ENCODE measurements at regions not wholly inside any gene's neighbourhood (a gene's known extent, or its start where the extent isn't known, plus 50 kb on each side); places are given as distances from the start of the nearest gene placed in this dataset.

DNA sequence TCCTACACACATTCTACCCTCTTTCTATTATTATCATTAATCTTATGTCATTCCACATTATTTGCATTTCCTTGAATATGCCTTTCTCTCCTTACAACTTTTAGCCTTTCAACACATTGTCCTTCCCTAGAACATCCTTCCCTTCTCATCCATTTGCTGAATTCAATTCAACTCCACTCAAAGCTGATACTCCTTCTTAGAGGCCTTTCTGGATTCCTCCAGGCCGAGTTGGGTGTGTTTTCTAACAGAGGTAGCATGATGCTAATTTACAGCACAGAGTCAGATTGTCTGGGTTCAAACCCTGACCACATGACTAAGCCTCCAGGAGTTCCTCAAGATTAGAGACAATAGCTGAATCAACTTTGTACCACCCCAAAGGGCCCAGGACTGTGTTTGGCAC, 63.4 kb upstream of the IL12A start:
- peak in 2 of 8 experiments; percentile 50 to 51 for ATAC-seq (replicated peaks in 6 of 8)
- Histone ChIP-seq H3K27ac (no peak overlapping the region), H3K4me3 (no peak overlapping the region), H3K4me1 (replicated peaks in 1 of 2) (peaks cover 0 to 2% of the 10 kb centered on the region in 2 donors)
- WGBS, 10 experiments, result 0 to 71% (median 41%) methylated on average over 1 of the region's 1 CpG; no CpG with 5 or more reads in 2 of the 10 experiments
- in situ Hi-C loops (cut with MboI; ENCODE audit: low pct_unique_long_range_greater_than_20kb in 2 of 9, low sequenced_read_pairs in 9 of 9, unreplicated experiment in 9 of 9), result no loop called here

DNA sequence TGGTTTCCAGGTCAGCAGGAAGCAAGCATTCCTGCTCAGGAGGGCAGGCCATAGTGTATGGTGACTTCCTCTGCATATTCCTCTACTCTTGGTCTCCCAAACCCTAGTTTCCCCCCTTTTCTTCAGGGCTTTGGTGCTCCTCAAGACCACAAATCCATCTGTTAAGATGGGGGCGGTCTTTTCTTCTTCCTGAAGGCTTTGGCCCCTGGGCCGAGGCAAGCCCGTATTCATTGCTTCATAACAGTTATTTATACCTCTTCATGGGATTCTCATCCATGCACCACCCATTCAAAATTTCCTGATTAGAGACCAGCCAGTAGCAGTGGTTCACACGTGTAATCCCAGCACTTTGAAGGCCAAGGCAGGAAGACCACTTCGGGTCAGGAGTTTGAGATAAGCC, 62.1 kb upstream of the IL12A start:
- Histone ChIP-seq H3K4me3 (no peak overlapping the region), H3K4me1 (replicated peaks in 1 of 2) (peaks cover 0 to 2% of the 10 kb centered on the region in 2 donors), H3K27ac (no peak overlapping the region)
- 67 to 100% (median 88%) methylated on average over 1 to 5 of the region's 5 CpGs; no CpG with 5 or more reads in 2 of the 10 experiments for WGBS, 10 experiments
- no peak for ATAC-seq (replicated peaks in 6 of 8)
- in situ Hi-C loops (cut with MboI; ENCODE audit: low pct_unique_long_range_greater_than_20kb in 2 of 9, low sequenced_read_pairs in 9 of 9, unreplicated experiment in 9 of 9), result no loop called here

DNA sequence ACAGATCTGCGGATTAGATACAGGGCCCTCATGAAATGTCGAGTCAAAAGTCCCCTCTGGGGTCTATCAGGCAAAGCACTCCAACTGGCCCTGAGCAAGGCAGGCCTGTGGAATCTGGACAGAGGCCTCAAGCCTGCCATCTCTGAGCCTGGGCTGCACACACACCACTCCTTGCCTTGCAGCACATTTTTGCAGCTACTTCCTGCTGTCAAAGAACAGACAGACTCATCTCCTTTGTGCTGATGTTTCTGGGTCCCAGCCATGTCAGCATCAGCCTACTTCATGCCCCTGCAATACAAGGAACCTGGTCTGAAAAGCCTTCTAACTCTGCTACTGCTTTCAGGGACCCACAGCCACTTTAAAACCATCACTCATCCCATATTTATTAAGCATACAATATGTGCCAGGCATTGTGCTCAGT, 60.6 kb upstream of the IL12A start:
- peak in 1 of 8 experiments; percentile 6 for ATAC-seq (replicated peaks in 6 of 8)

DNA sequence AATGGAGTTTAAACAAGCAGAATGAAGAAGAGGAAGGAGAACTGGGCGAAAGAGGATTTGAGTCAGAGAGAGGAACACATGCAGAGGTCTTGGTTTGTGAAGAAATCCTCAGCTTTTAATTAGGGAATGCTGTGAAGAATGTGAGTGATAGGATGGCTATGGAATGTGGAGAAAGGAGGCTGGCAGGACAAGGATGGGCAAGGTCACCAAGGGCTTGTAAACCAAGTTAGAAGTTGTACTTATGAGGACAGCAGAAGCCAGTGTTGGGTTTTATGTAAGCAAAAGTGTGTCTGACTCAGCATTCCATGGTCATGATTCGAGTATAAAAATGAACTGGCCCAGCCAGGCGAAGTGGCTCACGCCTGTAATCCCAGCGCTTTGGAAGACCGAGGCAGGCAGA, 60.0 kb upstream of the IL12A start:
- peaks cover 0 to 2% of the 10 kb centered on the region in 2 donors for H3K4me1 ChIP-seq (replicated peaks in 1 of 2)
- 9 to 100% (median 86%) methylated on average over 1 to 6 of the region's 6 CpGs for WGBS, 10 experiments
- H3K27ac ChIP-seq, result no peak overlapping the region
- in situ Hi-C loops (cut with MboI; ENCODE audit: low pct_unique_long_range_greater_than_20kb in 2 of 9, low sequenced_read_pairs in 9 of 9, unreplicated experiment in 9 of 9), result no loop called here
- ATAC-seq (replicated peaks in 6 of 8), result peak in 2 of 8 experiments; percentile 47 to 52
- no peak overlapping the region for H3K4me3 ChIP-seq

More for the DNA sequence above, 60.6 kb upstream of the IL12A start:
- Histone ChIP-seq H3K4me3 (no peak overlapping the region), H3K27ac (no peak overlapping the region), H3K4me1 (replicated peaks in 1 of 2) (peaks cover 0 to 2% of the 10 kb centered on the region in 2 donors)
- WGBS, 10 experiments, result 40 to 100% (median 100%) methylated on average over 1 to 2 of the region's 2 CpGs; no CpG with 5 or more reads in 5 of the 10 experiments
- in situ Hi-C loops (cut with MboI; ENCODE audit: low pct_unique_long_range_greater_than_20kb in 2 of 9, low sequenced_read_pairs in 9 of 9, unreplicated experiment in 9 of 9), result no loop called here

- in situ Hi-C loops (cut with MboI; ENCODE audit: low pct_unique_long_range_greater_than_20kb in 2 of 9, low sequenced_read_pairs in 9 of 9, unreplicated experiment in 9 of 9), result no loop called here
- ATAC-seq (replicated peaks in 6 of 8), result peak in 5 of 8 experiments; percentile 21 to 69 (median 48)
- WGBS, 10 experiments, result 42 to 100% (median 97%) methylated on average over 1 to 3 of the region's 11 CpGs; no CpG with 5 or more reads in 2 of the 10 experiments
- Histone ChIP-seq H3K4me1 (replicated peaks in 1 of 2) (peaks cover 0 to 2% of the 10 kb centered on the region in 2 donors), H3K4me3 (no peak overlapping the region), H3K27ac (no peak overlapping the region)
Measured at GRCh38 chr3:159929171-159930141, 59.2 kb upstream of the IL12A start.

- ATAC-seq (replicated peaks in 6 of 8), result no peak
- H3K27ac ChIP-seq, result no peak overlapping the region
- in situ Hi-C loops (cut with MboI; ENCODE audit: low pct_unique_long_range_greater_than_20kb in 2 of 9, low sequenced_read_pairs in 9 of 9, unreplicated experiment in 9 of 9), result no loop called here
- peaks cover 0 to 2% of the 10 kb centered on the region in 2 donors for H3K4me1 ChIP-seq (replicated peaks in 1 of 2)
- H3K4me3 ChIP-seq, result no peak overlapping the region
Measured at GRCh38 chr3:159934216-159934615, 54.4 kb upstream of the IL12A start.

DNA sequence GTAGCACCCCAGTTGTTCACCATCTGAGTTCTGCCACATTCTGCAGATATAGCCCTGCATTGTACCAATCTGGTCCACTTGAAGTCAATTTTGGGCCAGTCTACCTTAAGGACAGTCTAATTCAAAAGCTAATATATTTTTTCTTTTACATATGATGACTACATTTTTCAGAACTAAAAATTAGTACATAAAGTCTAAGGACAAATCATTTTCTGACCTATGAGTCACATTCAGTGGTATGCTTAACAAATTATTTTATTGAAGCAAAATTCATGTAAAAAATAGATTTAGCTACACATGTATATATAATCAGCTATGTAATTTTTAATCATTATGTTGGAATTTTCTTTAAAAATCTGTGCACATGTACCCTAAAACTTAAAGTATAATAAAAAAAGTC, 52.1 kb upstream of the IL12A start:
- H3K4me1 ChIP-seq (replicated peaks in 1 of 2), result no peaks in the 10 kb centered on the region
- H3K4me3 ChIP-seq, result no peak overlapping the region
- H3K27ac ChIP-seq, result no peak overlapping the region
- in situ Hi-C loops (cut with MboI; ENCODE audit: low pct_unique_long_range_greater_than_20kb in 2 of 9, low sequenced_read_pairs in 9 of 9, unreplicated experiment in 9 of 9), result no loop called here
- no peak for ATAC-seq (replicated peaks in 6 of 8)

GRCh38 chr3:159937561-159938166, 51.0 kb upstream of the IL12A start:
- Histone ChIP-seq H3K27ac (no peak overlapping the region), H3K4me1 (replicated peaks in 1 of 2) (no peaks in the 10 kb centered on the region), H3K4me3 (no peak overlapping the region)
- WGBS, 10 experiments, result 0 to 95% (median 77%) methylated on average over 1 to 4 of the region's 4 CpGs
- in situ Hi-C loops (cut with MboI; ENCODE audit: low pct_unique_long_range_greater_than_20kb in 2 of 9, low sequenced_read_pairs in 9 of 9, unreplicated experiment in 9 of 9), result no loop called here
- ATAC-seq (replicated peaks in 6 of 8), result no peak

DNA sequence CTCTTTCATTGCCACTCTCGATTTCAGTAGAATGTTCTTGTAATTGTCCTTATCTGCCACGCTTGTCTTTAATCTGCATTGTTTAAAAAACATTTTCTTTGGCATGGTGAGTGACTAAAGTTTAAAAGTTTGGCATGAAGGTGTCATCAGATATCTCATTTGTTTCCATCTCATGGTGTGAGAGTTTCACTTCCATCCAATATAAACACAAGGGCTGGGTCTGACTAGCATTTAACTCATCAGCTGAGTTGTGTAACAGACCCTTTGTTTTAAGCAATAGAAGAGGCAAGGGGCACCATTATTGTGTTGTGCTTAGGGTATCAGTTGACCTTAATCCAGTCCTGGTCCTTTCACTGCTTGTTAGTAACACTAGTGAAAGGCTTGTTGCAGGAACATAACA, 49.9 kb upstream of the IL12A start:
- 36 to 93% (median 81%) methylated on average over 1 to 2 of the region's 2 CpGs for WGBS, 10 experiments
- no peak for ATAC-seq (replicated peaks in 6 of 8)
- Histone ChIP-seq H3K27ac (no peak overlapping the region), H3K4me1 (replicated peaks in 1 of 2) (no peaks in the 10 kb centered on the region), H3K4me3 (no peak overlapping the region)
- in situ Hi-C loops (cut with MboI; ENCODE audit: low pct_unique_long_range_greater_than_20kb in 2 of 9, low sequenced_read_pairs in 9 of 9, unreplicated experiment in 9 of 9), result no loop called here
